ENCODE measurements at regions not wholly inside any gene's neighbourhood (a gene's known extent, or its start where the extent isn't known, plus 50 kb on each side); places are given as distances from the start of the nearest gene placed in this dataset.

- POLR2A ChIA-PET: no interaction called here
- no peak for DNase-seq (ENCODE audit: low read depth, low spot score)
Measured at GRCh38 chr6:8275667-8276066, 159.7 kb downstream of the SLC35B3 start.

DNA sequence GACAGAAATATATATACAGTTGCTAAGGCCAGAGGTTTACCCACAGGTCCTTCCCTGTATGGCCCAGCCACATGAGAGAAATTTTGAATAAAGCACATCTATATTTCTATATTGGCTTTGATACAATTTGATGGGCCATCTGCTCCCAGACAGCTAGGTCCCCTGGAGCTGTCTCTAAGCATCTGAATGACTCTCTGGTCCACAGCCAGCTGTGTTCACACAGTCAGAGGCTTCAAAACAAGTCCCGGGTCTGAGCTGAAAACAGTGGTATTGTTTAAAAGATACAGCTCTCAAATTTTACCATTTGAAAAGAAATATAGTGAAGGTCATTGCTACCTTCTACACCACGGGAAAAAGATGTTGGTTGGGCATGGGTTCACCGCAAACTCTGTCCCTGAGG lies 161.1 kb downstream of the SLC35B3 start:
- H3K27me3 ChIP-seq (replicated peaks in 1 of 2; ENCODE audit: control insufficient read depth in 2 of 2, insufficient read depth in 2 of 2, low read length in 1 of 2): no peaks in the 10 kb centered on the region
- intact Hi-C loops (cut with micrococcal nuclease; ENCODE audit: unreplicated experiment) (no loop called here), in situ Hi-C loops (cut with MboI) (no loop called here)
- FAIRE-seq (no peak), DNase-seq (ENCODE audit: low read depth, low spot score) (no peak), ATAC-seq (no peak)
- H3K27ac ChIP-seq (ENCODE audit: control insufficient read depth, insufficient read depth): no peak overlapping the region
- H3K4me2 ChIP-seq (ENCODE audit: control insufficient read depth, insufficient read depth): no peak overlapping the region
- ChIA-PET RAD21 (ENCODE audit: unreplicated experiment) (no interaction called here), POLR2A (no interaction called here), CTCF (no interaction called here), SMC1A (ENCODE audit: uncharacterized antibody, unreplicated experiment) (no interaction called here)
- 4% methylated on average over 3 of the region's 3 CpGs for WGBS (ENCODE audit: insufficient coverage, insufficient replicate concordance, low lambda C conversion rate, missing lambda C conversion rate)
- no peaks in the 10 kb centered on the region for H4K20me1 ChIP-seq (ENCODE audit: control insufficient read depth, insufficient read depth)
- H3K4me3 ChIP-seq: no peak overlapping the region
- no peaks in the 10 kb centered on the region for H3K79me2 ChIP-seq (ENCODE audit: control insufficient read depth, insufficient read depth, low read length)
- no peak overlapping the region for H3K9ac ChIP-seq (ENCODE audit: control insufficient read depth, insufficient read depth, low read length)
- H2AFZ ChIP-seq (ENCODE audit: control insufficient read depth, low read depth, low read length): no peak overlapping the region
- no peaks in the 10 kb centered on the region; the same call in 1 of the 2 replicates for H3K4me1 ChIP-seq (ENCODE audit: control insufficient read depth, insufficient read depth, low read length)
- no TSS peak for BruUV-seq (replicated peaks)
- no peaks in the 10 kb centered on the region for H3K9me3 ChIP-seq (replicated peaks; ENCODE audit: control insufficient read depth, insufficient read depth, low read length)
- H3K36me3 ChIP-seq (ENCODE audit: control insufficient read depth in 2 of 2, insufficient read depth in 2 of 2, low read length in 1 of 2): no peaks in the 10 kb centered on the region
- TF ChIP-seq NRF1 (conservative IDR thresholded peaks at IDR 0.05; ENCODE audit: low read depth, low read length) (no peak), TCF7 (IDR thresholded peaks at IDR 0.05; ENCODE audit: borderline replicate concordance) (no peak), HDAC6 (IDR thresholded peaks at IDR 0.05; ENCODE audit: unreplicated experiment) (no peak), MAX (IDR thresholded peaks at IDR 0.05; ENCODE audit: low read depth, low read length) (no peak), SRF (IDR thresholded peaks at IDR 0.05; ENCODE audit: low read depth in 2 of 2, low read length in 2 of 2) (no peak), CHD4 (IDR thresholded peaks at IDR 0.05) (no peak), BCL3 (IDR thresholded peaks at IDR 0.05; ENCODE audit: borderline replicate concordance, insufficient read depth, low read depth, low read length, poor library complexity, severe bottlenecking) (no peak), RCOR1 (conservative IDR thresholded peaks at IDR 0.05; ENCODE audit: low read depth, low read length) (no peak), SMAD1 (IDR thresholded peaks at IDR 0.05; ENCODE audit: low read depth, partially characterized antibody) (no peak), STAT3 (IDR thresholded peaks at IDR 0.05; ENCODE audit: low read depth, low read length) (no peak), EZH2 (IDR thresholded peaks at IDR 0.05; ENCODE audit: borderline replicate concordance, control insufficient read depth, low read depth, low read length) (no peak)
- TF ChIP-seq, protein P1, sequence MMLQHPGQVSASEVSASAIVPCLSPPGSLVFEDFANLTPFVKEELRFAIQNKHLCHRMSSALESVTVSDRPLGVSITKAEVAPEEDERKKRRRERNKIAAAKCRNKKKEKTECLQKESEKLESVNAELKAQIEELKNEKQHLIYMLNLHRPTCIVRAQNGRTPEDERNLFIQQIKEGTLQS (IDR thresholded peaks at IDR 0.05; ENCODE audit: borderline replicate concordance, extremely low read depth, low read depth, low read length): no peak
- TF ChIP-seq, protein P2, sequence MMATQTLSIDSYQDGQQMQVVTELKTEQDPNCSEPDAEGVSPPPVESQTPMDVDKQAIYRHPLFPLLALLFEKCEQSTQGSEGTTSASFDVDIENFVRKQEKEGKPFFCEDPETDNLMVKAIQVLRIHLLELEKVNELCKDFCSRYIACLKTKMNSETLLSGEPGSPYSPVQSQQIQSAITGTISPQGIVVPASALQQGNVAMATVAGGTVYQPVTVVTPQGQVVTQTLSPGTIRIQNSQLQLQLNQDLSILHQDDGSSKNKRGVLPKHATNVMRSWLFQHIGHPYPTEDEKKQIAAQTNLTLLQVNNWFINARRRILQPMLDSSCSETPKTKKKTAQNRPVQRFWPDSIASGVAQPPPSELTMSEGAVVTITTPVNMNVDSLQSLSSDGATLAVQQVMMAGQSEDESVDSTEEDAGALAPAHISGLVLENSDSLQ (IDR thresholded peaks at IDR 0.05): no peak

More at GRCh38 chr6:8275667-8276066, 159.7 kb downstream of the SLC35B3 start:
- no peak overlapping the region for H3K4me2 ChIP-seq (ENCODE audit: control insufficient read depth, insufficient read depth)
- no peak for FAIRE-seq
- H3K36me3 ChIP-seq (ENCODE audit: control insufficient read depth in 2 of 2, insufficient read depth in 2 of 2, low read length in 1 of 2): no peaks in the 10 kb centered on the region
- ChIA-PET CTCF (no interaction called here), RAD21 (ENCODE audit: unreplicated experiment) (no interaction called here), SMC1A (ENCODE audit: uncharacterized antibody, unreplicated experiment) (no interaction called here)
- H4K20me1 ChIP-seq (ENCODE audit: control insufficient read depth, insufficient read depth): no peaks in the 10 kb centered on the region
- H3K4me1 ChIP-seq (ENCODE audit: control insufficient read depth, insufficient read depth, low read length): no peaks in the 10 kb centered on the region
- H3K4me3 ChIP-seq: no peak overlapping the region
- H3K79me2 ChIP-seq (ENCODE audit: control insufficient read depth, insufficient read depth, low read length): no peaks in the 10 kb centered on the region
- in situ Hi-C loops (cut with MboI) (no loop called here), intact Hi-C loops (cut with micrococcal nuclease; ENCODE audit: unreplicated experiment) (no loop called here)
- no peaks in the 10 kb centered on the region for H3K9me3 ChIP-seq (replicated peaks; ENCODE audit: control insufficient read depth, insufficient read depth, low read length)
- BruUV-seq (replicated peaks): no TSS peak
- TF ChIP-seq JUNB (IDR thresholded peaks at IDR 0.05) (no peak), TCF12 (IDR thresholded peaks at IDR 0.05; ENCODE audit: low read depth, low read length) (no peak), ZNF274 (IDR thresholded peaks at IDR 0.05; ENCODE audit: insufficient read depth, insufficient read length) (no peak), SMARCA5 (IDR thresholded peaks at IDR 0.05) (no peak), ZNF622 (IDR thresholded peaks at IDR 0.05) (no peak), NFYA (IDR thresholded peaks at IDR 0.05; ENCODE audit: borderline replicate concordance, low read depth, low read length) (no peak), CHD1 (IDR thresholded peaks at IDR 0.05; ENCODE audit: low read depth, low read length) (no peak), POU2F2 (IDR thresholded peaks at IDR 0.05; ENCODE audit: borderline replicate concordance, low read depth, low read length) (no peak), BRCA1 (IDR thresholded peaks at IDR 0.05; ENCODE audit: low read depth, low read length) (no peak), KAT2A (conservative IDR thresholded peaks at IDR 0.05; ENCODE audit: control insufficient read depth, low read depth, low read length) (no peak), TCF3 (IDR thresholded peaks at IDR 0.05; ENCODE audit: borderline replicate concordance, insufficient read depth, low read depth, low read length) (no peak)
- no peaks in the 10 kb centered on the region for H3K27me3 ChIP-seq (replicated peaks in 1 of 2; ENCODE audit: control insufficient read depth in 2 of 2, insufficient read depth in 2 of 2, low read length in 1 of 2)
- H3K9ac ChIP-seq (ENCODE audit: control insufficient read depth, insufficient read depth, low read length): no peak overlapping the region
- ATAC-seq: no peak
- H3K27ac ChIP-seq (ENCODE audit: control insufficient read depth, insufficient read depth): no peak overlapping the region
- no peak overlapping the region for H2AFZ ChIP-seq (ENCODE audit: control insufficient read depth, low read depth, low read length)
